H4 (cell line): ENCODE measurements at regions not wholly inside any gene's neighbourhood (a gene's known extent, or its start where the extent isn't known, plus 50 kb on each side); places are given as distances from the start of the nearest gene placed in this dataset.

ENCODE experiments used
- DNase-seq: peaks from one replicate; pipeline ENCODE4 v3.0.0-alpha.2; 2015; ENCODE audit warnings: low spot score

GRCh38 chr6:91137286-91137685 lies 550.4 kb upstream of the MAP3K7 start:
- DNase-seq = no peak

- no peak for DNase-seq
These were observed 548.7 kb upstream of the MAP3K7 start for GRCh38 chr6:91135406-91136103.

GRCh38 chr6:91132461-91132860 lies 545.6 kb upstream of the MAP3K7 start:
- DNase-seq = peak; percentile 79

GRCh38 chr6:91130126-91130525 lies 543.3 kb upstream of the MAP3K7 start:
- DNase-seq = no peak

- no peak for DNase-seq
These were observed 540.9 kb upstream of the MAP3K7 start for GRCh38 chr6:91127752-91128151.

- DNase-seq = no peak
These were observed 540.0 kb upstream of the MAP3K7 start for GRCh38 chr6:91126876-91127275.

GRCh38 chr6:91117550-91117949 lies 530.7 kb upstream of the MAP3K7 start:
- DNase-seq = no peak

- no peak for DNase-seq
These were observed 527.3 kb upstream of the MAP3K7 start for GRCh38 chr6:91114123-91114708.

GRCh38 chr6:91106083-91106482 lies 519.2 kb upstream of the MAP3K7 start:
- DNase-seq = no peak

- no peak for DNase-seq
These were observed 518.7 kb upstream of the MAP3K7 start for GRCh38 chr6:91105532-91105931.

GRCh38 chr6:91099479-91099878 lies 512.6 kb upstream of the MAP3K7 start:
- no peak for DNase-seq

GRCh38 chr6:91098006-91098405 lies 511.1 kb upstream of the MAP3K7 start:
- no peak for DNase-seq

- no peak for DNase-seq
These were observed 510.5 kb upstream of the MAP3K7 start for GRCh38 chr6:91097364-91097763.

- no peak for DNase-seq
These were observed 508.1 kb upstream of the MAP3K7 start for GRCh38 chr6:91094806-91095475.

GRCh38 chr6:91094341-91094740 lies 507.5 kb upstream of the MAP3K7 start:
- no peak for DNase-seq

GRCh38 chr6:91088976-91089375 lies 502.1 kb upstream of the MAP3K7 start:
- no peak for DNase-seq

GRCh38 chr6:91088515-91088914 lies 501.6 kb upstream of the MAP3K7 start:
- no peak for DNase-seq

- no peak for DNase-seq
These were observed 501.0 kb upstream of the MAP3K7 start for GRCh38 chr6:91087908-91088307.

- DNase-seq = no peak
These were observed 496.3 kb upstream of the MAP3K7 start for GRCh38 chr6:91083211-91083610.

- DNase-seq = peak; percentile 8
These were observed 495.5 kb upstream of the MAP3K7 start for GRCh38 chr6:91082311-91082832.

- DNase-seq = peak; percentile 50
These were observed 494.7 kb upstream of the MAP3K7 start for GRCh38 chr6:91081452-91082067.

GRCh38 chr6:91080871-91081270 lies 494.0 kb upstream of the MAP3K7 start:
- DNase-seq = no peak

- no peak for DNase-seq
These were observed 493.1 kb upstream of the MAP3K7 start for GRCh38 chr6:91079969-91080368.
